Fibroblast of peridontal ligament (primary cell): ENCODE measurements at regions not wholly inside any gene's neighbourhood (a gene's known extent, or its start where the extent isn't known, plus 50 kb on each side); places are given as distances from the start of the nearest gene placed in this dataset.
A peak's percentile ranks its signal among the peaks of the same experiment; 100 is the strongest.

ENCODE experiments used
- DNase-seq: peaks from one replicate; pipeline ENCODE4 v3.0.0-alpha.2; 2010; ENCODE audit errors: extremely low read depth

- no peak for DNase-seq
These were observed 138.0 kb upstream of the GPC1 start for GRCh38 chr2:240297256-240298116.

- DNase-seq: no peak
These were observed 137.2 kb upstream of the GPC1 start for GRCh38 chr2:240298117-240298790.

GRCh38 chr2:240298803-240299709, 136.4 kb upstream of the GPC1 start:
- no peak for DNase-seq

DNA sequence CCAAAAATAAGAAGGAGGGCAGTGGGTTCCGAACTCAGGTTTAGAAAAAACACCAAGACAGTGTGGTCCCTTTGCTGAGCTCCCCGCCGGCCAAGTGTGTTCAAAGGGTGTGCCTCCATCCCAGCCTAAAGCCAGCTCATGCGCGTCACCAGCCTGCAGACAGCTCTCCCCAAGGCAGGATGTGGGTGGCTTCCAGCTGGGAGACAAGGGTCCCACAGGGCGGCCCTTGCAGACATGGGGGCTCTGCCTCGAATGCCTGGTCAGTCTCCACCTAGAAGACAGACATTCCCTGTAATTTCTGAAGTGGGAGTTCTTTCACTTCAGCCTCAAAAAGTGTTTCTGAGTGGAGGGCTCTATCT, 135.8 kb upstream of the GPC1 start:
- no peak for DNase-seq

DNA sequence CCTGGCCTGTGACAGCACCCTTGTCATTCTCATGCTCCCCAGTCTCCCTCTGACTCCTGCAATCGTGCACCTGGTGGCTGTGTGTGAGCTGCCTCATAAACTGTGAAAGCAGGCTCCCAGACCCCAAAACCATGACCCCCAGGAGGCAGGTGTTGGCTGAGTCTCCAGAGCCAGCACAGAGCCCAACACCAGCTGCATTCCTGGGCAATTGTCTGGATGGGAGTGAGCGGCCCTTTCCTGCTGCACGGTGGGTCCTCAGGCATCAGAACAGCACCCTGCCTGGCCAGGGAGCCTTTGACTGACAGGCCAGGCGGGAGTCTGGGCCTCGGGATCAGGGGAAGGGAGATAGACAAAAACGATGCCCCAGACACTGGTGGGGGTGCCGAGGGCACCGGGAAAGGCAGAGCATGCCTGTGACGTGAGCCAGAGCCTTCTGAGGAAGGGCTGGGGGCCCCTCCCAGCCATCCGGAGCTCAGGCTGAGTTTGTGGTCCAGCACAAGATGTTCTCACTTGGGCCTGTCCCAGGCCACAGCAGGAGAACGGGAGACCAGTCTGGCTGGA, 135.1 kb upstream of the GPC1 start:
- no peak for DNase-seq

DNA sequence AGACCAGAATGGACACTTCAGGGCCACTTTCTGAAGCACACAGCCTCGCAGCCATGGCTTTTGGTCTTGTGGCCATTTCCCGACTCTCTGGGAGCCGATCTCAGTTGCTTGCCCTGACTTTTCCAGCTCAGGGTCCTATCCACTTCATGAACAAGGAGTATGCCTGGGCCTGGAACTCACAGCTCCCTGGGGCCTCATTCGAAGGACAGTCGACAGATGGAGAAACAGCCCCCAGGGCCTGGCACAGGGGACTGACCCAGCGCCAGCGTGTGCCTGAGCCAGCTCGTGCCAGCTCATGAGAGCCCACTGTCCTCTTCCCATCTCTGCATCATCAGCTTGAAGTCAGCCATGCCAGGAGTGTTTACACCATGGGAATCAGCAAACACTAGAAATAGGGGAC, 134.6 kb upstream of the GPC1 start:
- no peak for DNase-seq

GRCh38 chr2:240301256-240301795, 134.1 kb upstream of the GPC1 start:
- DNase-seq: no peak

DNA sequence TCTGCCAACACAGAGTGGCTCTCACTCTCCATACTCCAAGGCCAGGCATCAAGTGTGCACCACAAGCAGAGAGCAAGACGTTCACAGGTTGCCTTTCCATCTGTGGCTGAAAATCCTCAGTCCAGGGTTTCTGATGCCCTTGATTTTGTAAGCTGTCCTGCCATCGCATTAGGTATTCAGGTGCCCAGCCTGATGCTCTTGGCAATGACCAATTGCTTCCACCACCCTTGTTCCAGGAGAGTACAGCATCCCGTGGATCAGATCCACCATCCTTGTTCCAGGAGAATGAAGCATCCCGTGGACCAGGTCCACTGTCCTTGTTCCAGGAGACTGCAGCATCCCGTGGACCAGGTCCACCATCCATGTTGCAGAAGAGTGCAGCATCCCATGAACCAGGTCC, 133.4 kb upstream of the GPC1 start:
- DNase-seq: no peak

DNA sequence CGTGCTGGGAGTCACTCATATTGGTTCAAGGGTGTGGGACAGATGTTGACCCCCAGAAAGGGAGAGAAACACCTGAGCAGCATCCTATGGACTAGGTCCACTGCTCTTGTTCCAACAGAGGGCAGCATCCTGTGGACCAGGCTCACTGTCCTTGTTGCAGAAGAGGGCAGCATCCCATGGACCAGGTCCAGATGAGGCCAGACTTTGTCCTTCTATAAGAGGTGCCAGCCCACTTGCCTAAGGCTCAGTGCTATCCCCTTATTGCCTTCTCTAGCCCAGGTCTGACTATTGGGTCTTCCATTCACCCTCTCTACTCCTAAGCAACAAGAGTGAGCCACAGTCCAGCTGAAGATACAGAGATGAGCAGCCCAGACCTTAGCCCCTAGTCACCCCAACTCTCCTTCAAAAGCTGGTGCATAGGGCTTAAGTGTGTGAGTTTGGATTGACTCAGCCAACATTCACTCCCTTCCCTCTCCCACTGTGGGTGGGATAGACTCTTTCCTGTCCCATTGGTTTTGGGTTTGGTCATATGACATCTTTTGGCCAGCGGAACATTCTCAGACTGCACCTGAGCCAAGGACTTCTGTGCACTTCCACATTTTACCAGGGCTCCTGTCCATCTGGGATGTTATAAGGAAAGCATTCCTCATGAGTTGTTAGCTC, 132.4 kb upstream of the GPC1 start:
- DNase-seq: no peak

DNA sequence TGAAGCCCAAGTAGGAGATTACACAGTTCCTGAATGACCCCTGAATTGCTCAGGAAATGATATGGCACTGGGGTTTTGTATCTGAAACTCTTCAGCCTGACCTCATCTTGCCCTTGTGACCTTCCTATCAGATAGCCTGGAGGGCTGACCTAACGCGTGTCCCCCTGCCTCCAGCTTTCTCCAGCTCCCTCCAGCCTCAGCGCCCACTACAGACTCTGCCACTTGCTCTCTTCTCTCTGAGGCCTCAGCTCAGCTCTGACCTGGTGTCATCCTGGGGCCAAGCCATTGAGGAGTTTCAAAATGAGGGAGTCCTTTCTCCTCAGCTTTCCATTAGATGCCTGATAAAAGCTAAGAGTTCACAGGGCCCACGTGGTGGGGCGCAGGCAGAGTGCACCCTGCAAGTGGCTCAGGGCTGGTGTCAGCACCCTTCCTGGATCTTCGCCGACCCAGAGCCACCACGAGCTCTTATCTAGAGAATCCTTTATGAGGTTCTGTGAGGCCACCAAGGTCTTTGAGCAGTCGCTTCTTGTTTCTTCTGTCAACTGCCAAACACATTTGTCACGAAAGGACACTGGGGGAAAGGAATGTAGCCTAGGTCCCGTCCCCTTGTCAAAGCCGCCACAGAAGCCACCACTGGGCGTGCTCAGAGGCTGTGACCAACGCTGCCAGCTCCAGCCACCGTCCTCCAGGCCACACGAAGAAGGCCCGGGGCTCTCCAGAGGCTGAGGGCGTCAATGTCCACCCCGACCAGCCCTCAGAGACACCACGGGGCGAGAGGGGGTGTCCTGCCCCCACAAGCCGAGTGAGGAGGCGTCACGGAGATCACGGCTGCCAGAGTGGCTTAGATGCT, 131.3 kb upstream of the GPC1 start:
- no peak for DNase-seq

- no peak for DNase-seq
These were observed 130.7 kb upstream of the GPC1 start for GRCh38 chr2:240304746-240305161.

DNA sequence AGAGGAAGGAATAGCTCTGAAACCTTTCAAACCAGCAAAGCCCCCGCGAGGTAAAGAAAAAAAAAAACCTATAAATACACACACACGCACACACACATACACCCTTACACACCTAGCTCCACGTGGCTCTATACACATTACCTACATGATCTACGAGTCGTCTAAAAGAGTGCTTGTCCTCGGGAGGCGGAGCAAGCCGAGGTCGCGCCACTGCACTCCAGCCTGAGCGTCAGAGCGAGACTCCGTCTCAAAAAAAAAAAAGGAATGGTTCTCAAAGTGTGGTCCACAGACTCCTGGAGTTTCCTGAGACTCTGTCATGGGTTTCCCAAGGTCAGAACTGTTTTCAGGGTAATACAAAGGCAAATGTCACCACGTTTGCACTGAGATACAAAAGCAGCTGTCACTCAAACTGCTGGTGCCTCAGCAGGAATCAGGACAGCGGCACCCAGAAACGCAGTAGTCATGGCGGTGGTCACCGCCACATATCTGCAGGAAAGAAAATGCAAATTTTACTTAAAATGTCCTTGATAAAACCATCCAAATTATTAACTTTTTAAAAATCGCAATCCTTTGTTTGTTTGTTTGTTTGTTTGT, 130.0 kb upstream of the GPC1 start:
- no peak for DNase-seq

DNA sequence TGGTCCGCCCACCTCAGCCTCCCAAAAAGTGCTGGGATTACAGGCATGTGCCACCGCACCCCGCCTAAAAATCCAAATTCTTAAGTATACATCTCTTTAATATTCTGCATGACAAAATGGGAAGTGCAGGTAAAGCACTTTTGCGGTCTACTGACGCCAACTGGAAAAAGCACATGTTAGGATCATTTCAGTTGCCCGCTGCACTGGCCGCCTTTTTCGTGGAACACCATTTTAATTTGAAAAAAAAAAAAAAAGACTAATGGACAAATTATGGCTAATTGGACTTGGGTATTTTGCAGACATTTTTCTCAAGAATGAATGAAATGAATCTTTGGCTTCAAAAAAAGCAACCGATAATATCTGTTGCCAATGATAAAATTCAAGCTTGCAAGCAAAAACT, 129.3 kb upstream of the GPC1 start:
- no peak for DNase-seq

DNA sequence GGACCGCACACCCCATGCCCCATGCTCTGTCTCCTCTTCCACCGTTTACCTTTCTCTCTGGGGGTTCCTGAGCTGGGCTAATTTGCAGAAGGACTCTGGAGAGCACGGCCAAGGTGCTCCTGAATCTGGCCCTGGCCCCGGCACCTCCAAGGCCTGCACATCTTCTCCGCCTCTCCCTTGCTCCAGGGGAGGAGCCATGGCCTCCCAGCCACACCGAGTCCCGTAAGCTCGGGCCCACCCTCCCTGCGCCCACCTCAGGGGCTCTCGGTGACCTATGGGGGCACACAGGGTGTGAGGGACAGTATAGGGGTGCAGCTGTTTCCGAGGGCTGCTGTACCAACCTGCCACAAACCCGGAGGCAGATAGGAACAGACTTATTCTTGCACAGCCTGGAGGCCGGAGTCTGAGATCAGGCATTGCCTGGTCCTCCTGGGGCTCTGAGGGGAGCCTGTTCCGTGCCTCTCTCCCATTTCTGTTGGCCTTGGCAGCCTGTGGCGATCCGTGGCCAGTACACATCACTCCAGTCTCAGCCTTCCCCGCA, 127.3 kb upstream of the GPC1 start:
- no peak for DNase-seq

DNA sequence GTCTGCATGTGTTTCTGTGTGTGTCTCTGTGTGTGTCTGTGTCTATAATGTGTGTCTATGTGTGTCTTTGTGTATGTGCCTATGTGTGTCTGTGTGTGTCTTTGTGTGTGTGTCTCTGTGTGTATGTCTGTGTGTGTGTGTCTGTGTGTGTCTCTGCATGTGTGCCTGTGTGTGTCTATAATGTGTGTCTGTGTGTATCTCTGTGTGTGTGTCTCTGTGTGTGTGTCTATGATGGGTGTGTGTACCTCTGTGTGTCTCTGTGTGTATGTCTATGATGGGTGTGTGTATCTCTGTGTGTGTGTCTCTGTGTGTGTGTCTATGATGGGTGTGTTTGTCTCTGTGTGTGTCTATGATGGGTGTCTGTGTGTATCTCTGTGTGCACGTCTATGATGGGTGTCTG, 126.2 kb upstream of the GPC1 start:
- no peak for DNase-seq

DNA sequence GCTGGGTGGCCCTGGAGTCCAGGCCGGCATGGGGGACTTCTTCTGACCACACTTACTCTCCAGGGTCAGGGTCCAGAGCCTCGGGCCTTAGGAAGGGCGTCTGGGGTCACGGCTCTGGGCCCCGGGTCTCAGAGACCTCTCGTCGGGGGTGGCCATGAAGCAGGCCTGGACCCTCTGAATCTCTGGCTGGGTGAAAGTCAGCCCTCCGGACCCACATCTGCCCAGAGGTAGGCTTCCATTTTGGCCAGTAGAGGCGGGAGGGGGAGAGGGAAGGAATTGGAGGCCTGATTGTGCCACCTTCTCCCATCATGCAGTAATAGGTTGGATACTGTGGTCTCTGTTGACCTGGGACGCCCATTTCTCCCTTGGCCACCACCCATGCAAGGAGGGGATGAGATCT, 125.3 kb upstream of the GPC1 start:
- no peak for DNase-seq

DNA sequence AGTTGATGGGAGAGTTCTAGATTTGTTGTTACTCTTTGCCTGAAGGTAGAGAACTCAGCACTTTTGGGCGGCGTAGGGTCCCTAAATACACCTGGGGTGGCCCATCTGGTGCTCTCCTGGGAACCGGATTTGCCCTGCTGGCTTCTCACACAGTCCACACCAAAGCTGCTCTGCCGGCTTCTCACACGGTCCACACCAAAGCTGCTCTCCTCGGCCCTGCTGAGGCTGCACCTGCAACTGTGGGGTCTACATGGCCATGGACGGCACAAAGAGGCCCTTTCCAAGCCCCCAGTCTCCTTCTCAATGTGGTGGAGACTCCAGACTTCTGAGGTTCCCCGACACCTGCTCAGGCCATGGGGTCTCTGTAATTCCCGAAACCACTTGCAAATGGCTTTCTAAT, 124.8 kb upstream of the GPC1 start:
- DNase-seq: no peak

DNA sequence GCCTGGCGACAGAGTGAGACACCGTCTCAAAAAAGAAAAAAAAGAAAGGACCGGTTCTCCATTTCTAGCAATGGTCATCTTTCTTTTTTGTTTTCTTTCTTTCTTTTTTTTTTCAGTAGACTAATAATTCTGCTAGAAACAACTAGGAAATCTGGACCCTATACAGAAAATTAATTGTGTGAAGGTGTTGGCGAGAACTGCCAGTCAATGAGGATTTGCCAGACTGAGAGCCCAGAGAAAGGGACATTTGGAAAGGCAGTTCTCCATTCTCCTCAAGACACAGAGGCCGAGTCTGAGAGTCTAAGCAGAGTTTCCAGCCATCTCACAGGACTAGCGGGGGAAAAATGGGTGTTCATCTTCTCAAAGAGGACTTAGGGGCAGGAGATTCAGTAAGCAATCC, 123.6 kb upstream of the GPC1 start:
- DNase-seq: no peak

DNA sequence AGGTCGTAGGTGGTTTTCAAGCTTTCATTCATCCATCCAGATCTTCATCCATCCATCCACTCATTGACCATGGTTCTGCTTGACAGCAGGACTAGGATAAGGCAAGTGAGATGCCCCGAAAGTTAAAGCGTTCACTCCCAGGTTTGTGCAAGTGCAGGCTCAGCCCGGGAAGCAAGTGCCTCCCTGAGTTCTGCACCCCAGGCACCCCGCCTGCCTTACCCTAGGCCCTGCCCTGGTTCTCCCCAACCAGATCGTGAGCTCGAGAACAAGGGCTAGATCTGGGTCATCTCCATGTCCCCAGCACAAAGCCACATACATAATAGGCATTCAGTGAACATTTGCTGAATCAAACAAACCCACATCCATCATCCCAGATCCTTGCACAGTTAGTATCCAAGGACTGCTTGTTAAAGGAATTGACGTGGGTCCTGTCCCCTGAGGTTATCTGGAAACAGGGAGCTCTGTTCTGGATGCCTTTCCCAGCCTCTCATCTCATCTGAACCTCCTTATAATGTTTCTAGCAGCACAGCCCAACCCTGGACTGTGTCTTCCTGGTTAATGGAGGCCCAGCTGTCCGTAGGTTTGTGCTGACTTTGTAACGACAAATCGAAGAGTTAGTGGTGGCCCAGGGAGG, 116.1 kb upstream of the GPC1 start:
- peak; percentile 11 for DNase-seq
